Sciatic nerve (tissue), 2 donors: ENCODE measurements at regions not wholly inside any gene's neighbourhood (a gene's known extent, or its start where the extent isn't known, plus 50 kb on each side); places are given as distances from the start of the nearest gene placed in this dataset.

Source experiments
- ATAC-seq: fragments of 200-7000 bp; cut with Tn5 transposase; one replicate; pipeline ENCODE4 v1.9.1; 2020; ENCODE audit warnings: mild to moderate bottlenecking, moderate library complexity
- DNase-seq: peaks from one replicate; pipeline ENCODE4 v3.0.0-alpha.2; 2020; ENCODE audit warnings: low spot score
- intact Hi-C: fragments of 100-400 bp; cut with DNase I; formaldehyde crosslinking; loops from one replicate; pipeline ENCODE4 v1.14.2; 2022
- donor health status: DM: no; HTN: no; CAD: no.
- donor health status: DM: no; HTN: no; CAD: no.

DNA sequence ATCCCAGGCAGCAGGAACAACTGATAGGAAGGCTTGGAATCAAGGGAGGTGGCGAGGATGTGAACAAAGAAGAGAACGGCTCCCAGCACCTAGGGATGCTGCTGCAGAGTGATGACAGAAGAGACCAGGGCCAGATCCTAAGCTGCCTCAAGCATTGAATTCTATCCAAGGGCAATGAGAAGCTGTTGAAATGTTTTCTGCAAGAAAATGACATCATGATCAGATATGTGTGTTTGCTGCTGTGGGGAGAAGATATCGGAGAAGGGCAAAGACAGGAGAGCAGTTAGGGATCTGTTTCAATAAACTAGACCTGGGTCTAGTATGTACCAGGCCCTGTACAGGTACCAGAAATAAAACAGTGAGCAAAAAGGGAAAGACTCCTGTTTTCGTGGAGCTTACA, 194.7 kb upstream of the RAB4A start:
- no peak for DNase-seq
- ATAC-seq: no peak
- intact Hi-C loops: no loop called here

DNA sequence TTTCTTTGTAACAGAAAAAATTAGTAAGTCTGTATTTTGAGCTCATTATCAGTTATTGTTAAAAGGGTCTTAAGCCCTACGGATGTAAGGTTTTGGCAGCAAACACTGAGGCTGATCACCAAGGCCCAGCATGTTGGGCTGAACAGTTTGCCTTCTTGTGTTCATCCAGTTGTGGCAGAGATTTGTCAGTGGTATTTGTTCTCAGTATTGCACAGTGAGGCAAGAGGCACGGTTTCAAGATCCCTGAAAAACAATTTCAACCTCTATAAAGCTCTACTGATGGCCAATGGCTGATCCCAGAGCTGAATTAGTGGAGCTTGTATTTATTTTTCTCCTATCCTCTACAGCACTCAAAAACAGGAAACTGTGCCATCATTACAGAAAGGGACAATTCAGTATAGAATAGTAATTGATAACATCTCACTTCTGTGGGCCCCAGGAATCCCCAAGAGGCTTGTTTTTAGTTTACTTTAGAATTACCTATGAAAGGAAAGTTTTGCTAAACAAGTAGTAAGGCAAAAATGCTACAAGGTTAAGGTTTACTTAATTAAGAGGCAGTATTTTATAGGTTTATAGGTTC, 191.8 kb upstream of the RAB4A start:
- DNase-seq: no peak
- no peak for ATAC-seq
- intact Hi-C loops: no loop called here

DNA sequence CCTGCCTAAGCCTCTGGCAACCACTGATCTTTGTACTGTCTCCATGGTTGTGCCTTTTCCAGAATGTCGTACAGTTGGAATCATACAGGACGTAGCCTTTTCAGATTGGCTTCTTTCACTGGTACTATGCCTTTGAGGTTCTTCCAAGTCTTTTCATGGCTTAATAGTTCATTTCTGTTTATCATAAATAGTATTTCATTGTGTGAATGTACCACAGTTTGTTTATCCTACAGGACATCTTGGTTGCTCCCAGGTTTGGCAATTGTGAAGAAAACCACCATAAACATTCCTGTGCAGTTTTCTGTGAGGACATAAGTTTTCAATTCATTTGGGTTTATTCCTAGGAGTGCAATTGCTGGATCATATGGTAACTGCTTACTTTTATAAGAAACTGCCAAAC, 190.6 kb upstream of the RAB4A start:
- ATAC-seq (no peak), DNase-seq (no peak)
- intact Hi-C loops: no loop called here

DNA sequence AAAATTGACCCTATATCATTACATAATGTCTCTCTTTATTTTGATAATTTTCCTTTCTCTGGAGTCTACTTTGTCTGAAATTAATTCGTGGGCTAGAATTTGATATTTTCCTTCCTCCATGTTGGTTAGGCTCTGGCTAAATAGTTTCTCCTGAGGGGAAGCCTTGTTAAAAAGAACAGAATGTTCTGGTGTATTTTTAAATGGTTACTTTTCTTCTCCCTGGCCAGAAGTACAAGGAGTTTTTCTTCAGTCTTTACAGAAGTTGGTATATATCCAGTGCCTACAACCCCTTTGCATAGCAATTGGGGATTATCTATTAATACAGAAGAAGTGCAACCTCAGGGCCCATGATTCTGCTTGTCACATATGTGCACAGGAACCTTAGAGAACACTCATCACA, 185.6 kb upstream of the RAB4A start:
- DNase-seq (no peak), ATAC-seq (peak; percentile 46)
- intact Hi-C loops: no loop called here

DNA sequence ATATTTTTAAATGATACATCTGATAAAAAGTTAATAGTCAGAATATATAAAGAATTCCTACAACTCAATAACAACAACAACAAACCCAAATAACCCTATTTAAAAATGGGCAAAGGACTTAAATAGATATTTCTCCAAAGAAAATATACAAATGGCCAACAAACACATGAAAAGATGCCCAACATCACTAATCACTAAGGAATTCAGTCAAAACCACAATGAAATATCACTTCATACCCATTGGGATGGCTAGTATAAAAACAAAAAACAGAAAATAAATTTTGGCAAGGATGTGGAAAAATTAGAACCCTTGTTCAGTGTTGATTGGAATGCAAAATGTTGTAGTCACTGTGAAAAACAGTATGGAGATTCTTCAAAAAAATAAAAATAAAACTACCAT, 184.8 kb upstream of the RAB4A start:
- ATAC-seq: no peak
- DNase-seq: no peak
- intact Hi-C loops: no loop called here

DNA sequence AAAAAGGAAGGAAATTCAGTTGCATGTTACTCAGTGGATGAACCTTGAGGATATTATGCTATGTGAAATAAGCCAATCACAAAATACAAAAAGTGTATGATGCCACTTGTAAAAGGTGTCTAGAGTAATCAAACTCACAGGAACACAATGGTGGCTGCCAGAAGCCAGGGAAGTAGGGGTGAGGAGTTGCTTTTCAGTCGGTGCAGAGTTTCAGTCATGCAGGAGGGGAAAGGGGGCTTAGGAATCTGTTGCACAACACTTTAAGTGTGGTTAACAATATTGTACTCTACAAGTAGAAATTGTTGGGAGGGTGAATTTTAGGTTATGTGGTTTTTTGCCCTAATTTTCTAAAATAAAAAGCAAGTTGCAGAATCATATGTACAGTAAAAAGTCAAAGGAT, 184.2 kb upstream of the RAB4A start:
- intact Hi-C loops: no loop called here
- DNase-seq (no peak), ATAC-seq (peak; percentile 44)

GRCh38 chr1:229087339-229087738, 183.6 kb upstream of the RAB4A start:
- intact Hi-C loops: no loop called here

DNA sequence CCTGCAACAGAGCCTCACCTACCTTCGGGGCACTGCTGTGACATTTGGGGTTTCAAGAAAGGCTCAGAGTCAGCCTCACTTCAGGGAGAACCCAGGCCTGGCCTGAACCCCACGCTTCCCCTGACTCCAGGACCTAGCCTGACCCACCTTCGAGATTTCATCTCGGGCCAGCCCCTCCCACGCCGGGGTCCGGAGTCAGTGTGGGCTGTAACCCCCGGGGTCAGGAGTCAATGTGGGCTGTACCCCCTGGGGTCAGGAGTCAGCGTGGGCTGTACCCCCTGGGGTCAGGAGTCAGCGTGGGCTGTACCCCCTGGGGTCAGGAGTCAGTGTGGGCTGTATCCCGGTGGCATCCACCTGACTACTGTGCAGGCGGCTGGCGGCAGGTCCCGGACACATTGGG, 183.0 kb upstream of the RAB4A start:
- intact Hi-C loops: no loop called here
- ATAC-seq (peak; percentile 16), DNase-seq (no peak)

More at GRCh38 chr1:229087339-229087738, 183.6 kb upstream of the RAB4A start:
- ATAC-seq (peak; percentile 58), DNase-seq (no peak)

- DNase-seq: no peak
- no peak for ATAC-seq
- intact Hi-C loops: no loop called here
These were observed 182.2 kb upstream of the RAB4A start for GRCh38 chr1:229088711-229089110.

DNA sequence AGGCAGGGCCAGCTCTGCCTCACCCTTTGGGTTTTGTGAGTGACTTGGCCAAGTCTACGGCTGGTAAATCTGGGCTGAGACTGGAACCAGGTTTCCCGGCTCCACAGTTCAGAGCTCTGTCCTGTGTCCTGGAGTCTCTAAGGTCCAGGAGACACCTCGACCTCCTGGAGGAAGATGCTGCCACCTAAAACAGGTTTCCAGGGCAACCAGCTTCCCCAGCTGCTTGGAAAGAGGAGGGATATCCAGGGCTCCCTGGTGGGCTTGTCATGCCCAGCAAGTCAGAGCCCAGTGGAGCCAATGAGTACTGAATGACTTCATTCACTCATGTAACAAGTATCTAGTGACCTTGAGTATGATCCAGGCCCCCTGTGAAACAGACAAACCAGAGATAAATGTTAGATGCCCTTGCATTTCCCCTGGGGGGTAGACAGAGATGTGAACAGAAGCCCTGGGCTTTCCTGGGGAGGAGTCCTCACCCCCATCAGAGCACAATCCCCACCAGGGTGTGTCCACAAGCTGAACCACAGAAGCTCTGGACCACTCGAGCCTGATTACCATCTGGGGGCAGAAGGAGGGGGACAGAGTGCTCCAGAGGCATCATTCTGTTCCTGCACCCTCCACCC, 181.2 kb upstream of the RAB4A start:
- DNase-seq (no peak), ATAC-seq (no peak)
- intact Hi-C loops: no loop called here

- intact Hi-C loops: no loop called here
- no peak for ATAC-seq
- no peak for DNase-seq
These were observed 179.2 kb upstream of the RAB4A start for GRCh38 chr1:229091721-229092136.

DNA sequence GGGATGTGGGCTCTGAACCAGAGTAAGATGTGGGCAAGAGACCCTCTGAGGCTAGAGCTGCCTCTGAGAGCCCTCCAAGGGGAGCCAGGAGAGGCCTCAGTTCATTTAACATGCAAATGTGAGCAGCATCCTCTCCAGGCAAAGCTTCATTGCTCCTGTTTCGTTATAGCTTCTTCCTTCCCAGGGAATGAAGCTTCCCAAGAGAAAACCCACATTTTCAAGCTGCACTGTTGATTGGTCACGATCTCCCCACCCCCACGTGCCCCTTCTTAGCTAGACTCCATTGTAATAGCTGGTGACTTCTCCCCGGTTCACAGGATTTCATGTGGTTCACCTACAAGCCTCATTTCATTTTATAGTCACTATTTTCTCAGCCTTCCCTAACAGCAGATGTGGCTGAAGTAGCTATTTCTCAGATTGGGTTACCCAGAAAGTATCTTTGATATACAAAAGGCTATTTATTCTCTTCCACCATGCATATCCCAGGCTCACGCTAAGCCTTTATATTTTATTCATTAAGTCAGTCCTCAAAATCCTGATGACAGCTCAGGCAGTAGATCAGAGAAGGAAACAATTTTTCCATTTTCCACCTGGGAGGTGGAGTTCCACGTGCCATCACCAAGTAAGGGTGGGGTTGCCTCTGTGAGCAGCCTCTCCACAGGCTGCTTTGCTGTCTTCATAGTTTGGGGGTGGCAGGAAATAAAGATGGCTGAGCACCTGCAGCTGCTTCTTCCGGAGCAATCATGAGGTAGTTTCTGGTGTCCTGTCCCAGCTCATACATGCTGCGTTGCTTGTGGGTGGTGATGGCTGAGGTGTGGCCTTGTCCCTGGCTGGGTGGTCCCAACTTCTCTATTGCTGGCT, 178.3 kb upstream of the RAB4A start:
- intact Hi-C loops: no loop called here
- DNase-seq (no peak), ATAC-seq (peak; percentile 8)

DNA sequence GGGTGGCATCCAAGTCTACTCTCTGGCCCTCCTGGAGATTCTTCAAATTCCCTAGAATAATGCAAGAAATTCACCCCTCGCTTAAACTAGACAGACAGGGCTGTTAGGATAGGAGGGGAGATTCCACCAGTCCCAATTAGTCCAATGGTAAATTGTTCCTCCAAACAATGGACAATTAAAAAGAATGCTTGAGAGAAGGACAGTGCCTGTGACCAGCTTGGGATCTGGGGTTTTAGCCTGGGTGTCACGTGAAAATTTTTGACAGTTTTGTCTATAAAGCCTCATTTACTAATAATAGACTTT, 177.7 kb upstream of the RAB4A start:
- no peak for ATAC-seq
- intact Hi-C loops: no loop called here

DNA sequence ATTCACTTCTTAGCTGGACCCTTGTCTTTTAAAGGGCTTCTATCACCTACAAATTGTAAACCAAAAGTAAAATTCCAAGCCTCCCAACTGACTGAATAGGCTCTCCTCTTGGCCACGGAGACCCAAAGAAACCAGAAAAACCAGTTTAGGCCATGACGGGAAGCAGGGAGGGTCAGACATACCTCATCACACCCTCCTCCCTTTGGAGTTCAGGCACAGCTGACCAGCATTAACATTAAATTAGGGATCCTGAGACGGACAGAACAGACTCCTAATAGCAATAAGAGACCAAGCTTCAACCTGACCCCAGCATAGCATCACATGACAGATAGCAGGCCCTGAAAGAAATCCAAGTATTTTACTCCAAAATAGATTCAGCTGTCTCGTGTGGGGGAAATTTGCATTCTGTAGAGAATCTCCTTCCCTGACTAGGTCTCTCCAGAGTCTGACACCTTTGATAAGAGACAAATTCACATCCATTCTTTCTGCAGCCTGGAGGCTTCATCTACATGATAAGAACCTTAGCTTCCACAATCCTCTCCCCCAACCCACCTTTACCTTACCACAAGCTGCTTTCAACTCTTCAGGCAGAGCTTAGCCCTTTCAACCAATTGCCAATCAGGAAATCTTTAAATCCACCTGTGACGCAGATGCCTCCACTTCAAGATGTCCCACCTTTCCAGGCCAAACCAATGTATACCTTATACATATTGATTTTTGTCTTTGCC, 177.1 kb upstream of the RAB4A start:
- no peak for DNase-seq
- intact Hi-C loops: no loop called here
- ATAC-seq: no peak

More for the DNA sequence above, 177.7 kb upstream of the RAB4A start:
- no peak for DNase-seq

DNA sequence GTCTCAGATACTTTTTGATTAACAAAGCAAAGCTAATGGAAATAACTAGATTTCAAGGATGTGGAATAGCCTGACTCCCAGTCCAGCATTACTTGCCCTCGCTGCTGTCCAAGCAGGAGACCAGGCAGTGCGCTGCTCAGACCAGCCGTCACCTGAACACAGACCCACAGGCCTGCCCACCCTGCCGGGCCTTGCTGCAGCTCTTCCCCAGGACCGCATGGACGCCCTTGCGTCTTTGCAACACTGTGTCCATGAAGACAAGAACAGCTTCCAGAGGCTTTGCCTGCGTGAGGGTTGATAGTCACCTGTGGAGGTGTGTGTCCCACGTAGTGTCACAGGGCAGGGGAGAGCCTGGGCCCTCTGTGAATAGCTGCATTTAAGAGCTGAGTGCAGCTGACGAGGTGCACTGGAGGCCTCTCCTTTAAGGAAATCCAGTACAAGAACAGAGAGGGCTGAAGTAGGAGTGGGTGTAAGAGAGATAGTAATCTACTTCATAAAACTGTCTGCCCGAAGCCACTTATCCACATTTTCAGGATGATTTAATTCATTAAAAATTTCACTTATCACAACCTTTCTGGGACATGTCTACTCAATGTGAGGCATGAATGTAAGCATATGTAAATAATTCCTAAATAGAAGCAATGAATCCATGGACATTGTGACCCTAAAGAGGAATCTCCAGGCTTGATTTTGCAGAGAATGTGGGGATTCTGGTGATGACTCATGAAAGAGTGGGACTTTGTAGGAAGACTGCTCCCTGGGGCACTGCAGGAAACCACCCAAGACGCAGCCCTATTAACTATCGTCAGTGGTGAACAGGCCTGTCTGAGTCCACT, 176.2 kb upstream of the RAB4A start:
- ATAC-seq (peak; percentile 78), DNase-seq (no peak)
- intact Hi-C loops: no loop called here

GRCh38 chr1:229095325-229095724, 175.6 kb upstream of the RAB4A start:
- DNase-seq (no peak), ATAC-seq (no peak)
- intact Hi-C loops: no loop called here

DNA sequence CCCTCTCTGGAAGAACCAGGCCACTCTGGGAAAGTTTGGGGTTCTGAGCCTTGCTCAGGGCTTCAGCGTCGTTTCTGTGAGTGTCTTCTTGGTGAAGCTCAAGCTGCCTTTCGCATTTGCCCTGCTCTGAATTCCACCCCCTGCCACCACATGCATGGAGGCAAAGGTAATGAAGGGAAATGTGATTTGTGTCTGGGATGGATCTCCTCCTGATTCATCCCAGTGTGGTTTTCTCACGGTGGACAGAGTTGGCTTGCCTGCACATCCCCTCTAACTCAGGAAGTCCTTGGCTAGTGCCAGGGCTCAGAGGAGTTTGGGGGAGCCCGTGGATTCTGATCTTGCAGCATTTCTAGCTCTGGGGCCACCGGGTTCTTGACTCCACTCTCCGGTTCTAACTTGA, 173.6 kb upstream of the RAB4A start:
- ATAC-seq (no peak), DNase-seq (peak; percentile 28)
- intact Hi-C loops: no loop called here

GRCh38 chr1:229098361-229098760, 172.6 kb upstream of the RAB4A start:
- intact Hi-C loops: no loop called here

More at GRCh38 chr1:229098361-229098760, 172.6 kb upstream of the RAB4A start:
- ATAC-seq (no peak), DNase-seq (no peak)
